CD14-positive monocyte (primary cell): ENCODE measurements at regions not wholly inside any gene's neighbourhood (a gene's known extent, or its start where the extent isn't known, plus 50 kb on each side); places are given as distances from the start of the nearest gene placed in this dataset.

Experiments used
- DNase-seq, 3 donors: peaks; one replicate each; pipeline ENCODE4 v3.0.0-alpha.2; 2011 to 2022
- H2AFZ ChIP-seq: 2 replicates; pipeline ENCODE4 v1.6.0; 2012; ENCODE audit warnings: mild to moderate bottlenecking, low read depth, low read length, inconsistent platforms; ENCODE audit not compliant: insufficient read depth, poor library complexity, severe bottlenecking
- H3K27ac ChIP-seq, 2 donors: 1 replicate in 1 of 2; 2 replicates in 1 of 2; pipeline ENCODE4 v1.5.1; 2012 to 2013; ENCODE audit warnings: low read length in 2 of 2, control low read depth in 1 of 2, inconsistent platforms in 1 of 2, low read depth in 1 of 2, mild to moderate bottlenecking in 1 of 2
- H3K27me3 ChIP-seq, 2 donors: one replicate each; pipeline versions ENCODE4 v1.6.0 to v1.6.1; 2011 to 2013; ENCODE audit warnings: low read length in 2 of 2; ENCODE audit not compliant: control insufficient read depth in 2 of 2, insufficient read depth in 2 of 2
- H3K36me3 ChIP-seq, 2 donors: replicated peaks in 1 of 2; 1 replicate in 1 of 2; 2 replicates in 1 of 2; pipeline versions ENCODE4 v1.5.1 to v1.6.1; 2012 to 2013; ENCODE audit warnings: low read length in 2 of 2, control low read depth in 1 of 2, inconsistent platforms in 1 of 2, mild to moderate bottlenecking in 1 of 2; ENCODE audit not compliant: insufficient read depth in 2 of 2, control insufficient read depth in 1 of 2
- H3K4me1 ChIP-seq, 2 donors: 1 replicate in 1 of 2; 2 replicates in 1 of 2; pipeline versions ENCODE4 v1.5.1 to v1.6.1; 2012 to 2013; ENCODE audit warnings: low read length in 2 of 2, control low read depth in 1 of 2, inconsistent platforms in 1 of 2, mild to moderate bottlenecking in 1 of 2, moderate library complexity in 1 of 2; ENCODE audit not compliant: insufficient read depth in 2 of 2, control insufficient read depth in 1 of 2
- H3K4me2 ChIP-seq: replicated peaks from 2 replicates; pipeline ENCODE3; 2012; ENCODE audit warnings: low read length, moderate library complexity, mild to moderate bottlenecking; ENCODE audit not compliant: poor library complexity, severe bottlenecking; ENCODE audit errors: extremely low read depth
- H3K4me3 ChIP-seq, 3 experiments: fragments of 200-600 bp in 1 of 3; sonication (generic) in 1 of 3; replicated peaks in 1 of 3; 1 replicate in 2 of 3; 2 replicates in 1 of 3; pipeline ENCODE4 v1.5.1; 2011 to 2013; ENCODE audit warnings: low read length in 3 of 3, mild to moderate bottlenecking in 3 of 3, control low read depth in 2 of 3, low read depth in 2 of 3, inconsistent platforms in 1 of 3, moderate library complexity in 1 of 3
- H3K79me2 ChIP-seq: 2 replicates; pipeline ENCODE4 v1.6.0; 2012; ENCODE audit warnings: mild to moderate bottlenecking, control low read depth, inconsistent platforms, low read length, moderate library complexity; ENCODE audit not compliant: insufficient read depth
- H3K9ac ChIP-seq: 2 replicates; pipeline ENCODE4 v1.6.0; 2017; ENCODE audit warnings: low read length, mild to moderate bottlenecking; ENCODE audit not compliant: insufficient read depth, poor library complexity, severe bottlenecking
- H3K9me3 ChIP-seq, 2 donors: replicated peaks in 1 of 2; 1 replicate in 1 of 2; 2 replicates in 1 of 2; pipeline versions ENCODE4 v1.5.1 to v1.6.1; 2012 to 2013; ENCODE audit warnings: low read length in 2 of 2, control low read depth in 1 of 2; ENCODE audit not compliant: control insufficient read depth in 1 of 2, insufficient read depth in 1 of 2
- H4K20me1 ChIP-seq: 2 replicates; pipeline ENCODE4 v1.6.0; 2012; ENCODE audit warnings: mild to moderate bottlenecking, low read length, control low read depth, moderate library complexity; ENCODE audit not compliant: insufficient read depth
- H3K27ac Mint-ChIP-seq, 7 donors: one replicate each; pipeline ENCODE4 v1.8.0; 2020; ENCODE audit warnings: mild to moderate bottlenecking in 7 of 7, mixed read lengths in 7 of 7, moderate library complexity in 6 of 7, inconsistent platforms in 2 of 7
- H3K27me3 Mint-ChIP-seq, 3 donors: one replicate each; pipeline ENCODE4 v1.8.0; 2021 to 2022; ENCODE audit warnings: low read depth in 3 of 3, mild to moderate bottlenecking in 3 of 3, mixed read lengths in 3 of 3, moderate library complexity in 3 of 3, inconsistent platforms in 1 of 3
- H3K36me3 Mint-ChIP-seq, 2 donors: one replicate each; pipeline ENCODE4 v1.8.0; 2020; ENCODE audit warnings: mixed read lengths in 2 of 2, inconsistent platforms in 1 of 2, mild to moderate bottlenecking in 1 of 2
- H3K4me1 Mint-ChIP-seq: one replicate; pipeline ENCODE4 v1.8.0; 2020; ENCODE audit warnings: mild to moderate bottlenecking, mixed read lengths
- H3K4me3 Mint-ChIP-seq, 2 donors: one replicate each; pipeline ENCODE4 v1.8.0; 2020; ENCODE audit warnings: mild to moderate bottlenecking in 2 of 2, mixed read lengths in 2 of 2, moderate library complexity in 1 of 2
- H3K9me3 Mint-ChIP-seq, 7 donors: one replicate each; pipeline ENCODE4 v1.8.0; 2020 to 2022; ENCODE audit warnings: mixed read lengths in 7 of 7, mild to moderate bottlenecking in 6 of 7, moderate library complexity in 6 of 7, inconsistent platforms in 2 of 7
- CTCF ChIP-seq: fragments of 200-600 bp; IDR thresholded peaks from one replicate; pipeline ENCODE4 v1.8.0; 2022; ENCODE audit warnings: antibody characterized with exemption, mild to moderate bottlenecking
- WGBS: methylation state at CpG from one replicate; pipeline ENCODE4 v1.1.5; 2013; ENCODE audit warnings: missing lambda C conversion rate; ENCODE audit not compliant: insufficient coverage; 5-methylcytosine and 5-hydroxymethylcytosine counted together
- intact Hi-C, 2 donors: fragments of 100-400 bp; cut with micrococcal nuclease; formaldehyde crosslinking; loops; one replicate each; pipeline versions ENCODE4 v1.15.0 to v1.15.1; 2023

- Histone ChIP-seq H3K9me3 (peaks cover 0 to 9% of the 10 kb centered on the region in 2 donors), H3K4me1 (no peaks in the 10 kb centered on the region), H3K36me3 (no peaks in the 10 kb centered on the region), H3K9ac (no peak overlapping the region), H3K4me2 (no peak overlapping the region), H2AFZ (no peak overlapping the region), H3K79me2 (no peaks in the 10 kb centered on the region), H3K27ac (no peak overlapping the region), H3K4me3 (no peak overlapping the region), H3K27me3 (no peaks in the 10 kb centered on the region), H4K20me1 (no peaks in the 10 kb centered on the region)
- Mint-ChIP-seq H3K4me3 (no peak overlapping the region), H3K27me3 (no peaks in the 10 kb centered on the region), H3K27ac (no peak overlapping the region), H3K36me3 (no peaks in the 10 kb centered on the region), H3K4me1 (no peaks in the 10 kb centered on the region), H3K9me3 (peaks cover 0 to 12% (median 6%) of the 10 kb centered on the region in 7 donors)
- no peak for TF ChIP-seq CTCF
- no peak for DNase-seq
- intact Hi-C loops = loop anchor here in 1 of 2 donors (5.0 kb wide), 1 partner anchor 48 kb away; no protein-coding TSS in a partner anchor
Measured at GRCh38 chr17:12575641-12576040, 90.0 kb upstream of the MYOCD start.

- peaks cover 3 to 21% (median 13%) of the 10 kb centered on the region in 7 donors for H3K9me3 Mint-ChIP-seq
- DNase-seq = no peak
- no peaks in the 10 kb centered on the region for H3K79me2 ChIP-seq
- H3K4me2 ChIP-seq = no peak overlapping the region
- H3K36me3 Mint-ChIP-seq = no peaks in the 10 kb centered on the region
- H3K27ac Mint-ChIP-seq = no peak overlapping the region
- H3K36me3 ChIP-seq = no peaks in the 10 kb centered on the region
- H3K4me1 ChIP-seq = no peaks in the 10 kb centered on the region
- H3K4me3 Mint-ChIP-seq = no peak overlapping the region
- no peaks in the 10 kb centered on the region for H3K27me3 ChIP-seq
- H3K4me3 ChIP-seq = no peak overlapping the region
- no peak overlapping the region for H2AFZ ChIP-seq
- TF ChIP-seq CTCF = no peak
- no peaks in the 10 kb centered on the region for H3K27me3 Mint-ChIP-seq
- no peaks in the 10 kb centered on the region for H4K20me1 ChIP-seq
- no peaks in the 10 kb centered on the region for H3K4me1 Mint-ChIP-seq
- no peak overlapping the region for H3K9ac ChIP-seq
- no peak overlapping the region for H3K27ac ChIP-seq
- WGBS = no CpG with 5 or more reads among the region's 5 CpGs
- H3K9me3 ChIP-seq = peaks cover 8 to 21% of the 10 kb centered on the region in 2 donors
- intact Hi-C loops = loop anchor here in 1 of 2 donors (5.0 kb wide), 1 partner anchor 52 kb away; no protein-coding TSS in a partner anchor
Measured at GRCh38 chr17:12579288-12579687, 86.4 kb upstream of the MYOCD start.
